ENCODE measurements at regions not wholly inside any gene's neighbourhood (a gene's known extent, or its start where the extent isn't known, plus 50 kb on each side); places are given as distances from the start of the nearest gene placed in this dataset.

GRCh38 chr1:239606850-239607400, 220.6 kb downstream of the CHRM3 start:
- DNase-seq = no peak

- DNase-seq = no peak
These were observed 222.1 kb downstream of the CHRM3 start for GRCh38 chr1:239608469-239608868.

- DNase-seq = no peak
These were observed 226.0 kb downstream of the CHRM3 start for GRCh38 chr1:239612379-239612778.

GRCh38 chr1:239616673-239617072, 230.3 kb downstream of the CHRM3 start:
- DNase-seq = no peak

- DNase-seq = no peak
These were observed 230.9 kb downstream of the CHRM3 start for GRCh38 chr1:239617259-239617658.

GRCh38 chr1:239617731-239618130, 231.4 kb downstream of the CHRM3 start:
- no peak for DNase-seq

GRCh38 chr1:239619190-239619589, 232.8 kb downstream of the CHRM3 start:
- no peak for DNase-seq

GRCh38 chr1:239630767-239631166, 244.4 kb downstream of the CHRM3 start:
- no peak for DNase-seq

- no peak for DNase-seq
These were observed 247.1 kb downstream of the CHRM3 start for GRCh38 chr1:239633432-239633831.

- no peak for DNase-seq
These were observed 248.9 kb downstream of the CHRM3 start for GRCh38 chr1:239635276-239635675.

GRCh38 chr1:239636347-239636746, 250.0 kb downstream of the CHRM3 start:
- DNase-seq = no peak

GRCh38 chr1:239644604-239645003, 258.2 kb downstream of the CHRM3 start:
- DNase-seq = no peak

- no peak for DNase-seq
These were observed 260.7 kb downstream of the CHRM3 start for GRCh38 chr1:239647045-239647444.

- DNase-seq = no peak
These were observed 261.7 kb downstream of the CHRM3 start for GRCh38 chr1:239647964-239648632.

- DNase-seq = no peak
These were observed 268.7 kb downstream of the CHRM3 start for GRCh38 chr1:239655023-239655422.

GRCh38 chr1:239657291-239657690, 270.9 kb downstream of the CHRM3 start:
- no peak for DNase-seq

- no peak for DNase-seq
These were observed 276.6 kb downstream of the CHRM3 start for GRCh38 chr1:239662950-239663349.

GRCh38 chr1:239672256-239672655, 285.9 kb downstream of the CHRM3 start:
- no peak for DNase-seq

- no peak for DNase-seq
These were observed 289.4 kb downstream of the CHRM3 start for GRCh38 chr1:239675735-239676134.

GRCh38 chr1:239676522-239677273, 290.3 kb downstream of the CHRM3 start:
- no peak for DNase-seq

- no peak for DNase-seq
These were observed 291.0 kb downstream of the CHRM3 start for GRCh38 chr1:239677362-239677761.

GRCh38 chr1:239678181-239678580, 291.8 kb downstream of the CHRM3 start:
- DNase-seq = no peak

GRCh38 chr1:239682046-239682445, 295.7 kb downstream of the CHRM3 start:
- no peak for DNase-seq

GRCh38 chr1:239682960-239683359, 296.6 kb downstream of the CHRM3 start:
- DNase-seq = no peak
